ENCODE measurements at regions not wholly inside any gene's neighbourhood (a gene's known extent, or its start where the extent isn't known, plus 50 kb on each side); places are given as distances from the start of the nearest gene placed in this dataset.

DNA sequence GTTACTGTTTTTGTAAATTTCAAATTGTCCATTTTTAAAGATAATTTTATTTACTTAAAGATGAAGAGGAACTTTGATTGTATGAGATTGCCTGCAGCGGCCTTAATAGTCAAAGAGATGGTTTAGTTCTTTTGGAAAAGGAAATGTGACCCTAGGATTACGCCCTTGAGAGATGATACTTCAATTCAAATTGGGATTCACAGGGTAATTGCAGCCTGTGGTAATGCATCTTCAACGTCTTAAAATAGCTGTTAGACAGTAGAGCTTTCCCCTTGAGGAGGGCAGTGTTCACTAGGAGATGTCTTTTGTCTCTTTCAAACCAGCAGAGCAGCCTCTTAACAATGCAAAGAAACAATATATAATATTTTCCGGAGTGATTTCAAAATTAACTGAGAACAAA, 127.1 kb downstream of the TAF11L14 start:
- Histone ChIP-seq H3K36me3 (no peaks in the 10 kb centered on the region), H3K9me3 (no peaks in the 10 kb centered on the region), H3K4me3 (no peak overlapping the region), H3K27ac (no peak overlapping the region), H3K4me1 (no peaks in the 10 kb centered on the region), H3K27me3 (no peaks in the 10 kb centered on the region)
- intact Hi-C loops (cut with DNase I): no loop called here
- TF ChIP-seq CTCF (IDR thresholded peaks at IDR 0.05): no peak
- DNase-seq (ENCODE audit: low spot score in 2 of 2): no peak

GRCh38 chr5:17763301-17763700, 129.0 kb downstream of the TAF11L14 start:
- intact Hi-C loops (cut with DNase I): no loop called here
- Histone ChIP-seq H3K9me3 (no peaks in the 10 kb centered on the region), H3K4me3 (no peak overlapping the region), H3K27me3 (no peaks in the 10 kb centered on the region), H3K36me3 (no peaks in the 10 kb centered on the region), H3K27ac (no peak overlapping the region), H3K4me1 (no peaks in the 10 kb centered on the region)
- TF ChIP-seq CTCF (IDR thresholded peaks at IDR 0.05): no peak
- no peak for DNase-seq (ENCODE audit: low spot score in 2 of 2)

DNA sequence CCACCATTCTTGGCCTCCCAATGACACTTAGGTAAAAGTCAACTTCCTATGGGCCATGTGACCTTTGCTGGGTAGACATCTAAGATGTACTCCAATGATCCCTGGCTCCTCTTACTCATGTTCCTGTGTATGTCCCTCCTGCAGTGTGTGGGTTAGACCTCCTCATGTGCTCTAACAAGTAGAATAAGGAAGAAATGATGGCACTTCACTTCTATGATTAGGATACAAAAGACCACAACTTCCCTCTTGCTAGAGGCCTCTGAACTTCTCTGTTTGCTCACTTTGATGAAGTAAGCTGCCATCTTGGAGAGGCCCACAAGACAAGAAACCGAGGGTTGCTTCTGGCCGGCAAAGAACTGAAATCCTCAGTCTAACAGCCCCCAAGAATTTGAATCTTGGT, 131.8 kb downstream of the TAF11L14 start:
- H3K4me3 ChIP-seq: no peak overlapping the region
- no peak for TF ChIP-seq CTCF (IDR thresholded peaks at IDR 0.05)
- no peak overlapping the region for H3K27ac ChIP-seq
- no peaks in the 10 kb centered on the region for H3K4me1 ChIP-seq
- no peaks in the 10 kb centered on the region for H3K9me3 ChIP-seq
- intact Hi-C loops (cut with DNase I): no loop called here
- no peak for DNase-seq (ENCODE audit: low spot score in 2 of 2)
- no peaks in the 10 kb centered on the region for H3K36me3 ChIP-seq
- no peaks in the 10 kb centered on the region for H3K27me3 ChIP-seq

GRCh38 chr5:17769277-17769676, 135.0 kb downstream of the TAF11L14 start:
- Histone ChIP-seq H3K4me1 (no peaks in the 10 kb centered on the region), H3K9me3 (no peaks in the 10 kb centered on the region), H3K36me3 (no peaks in the 10 kb centered on the region), H3K27ac (no peak overlapping the region), H3K4me3 (no peak overlapping the region), H3K27me3 (no peaks in the 10 kb centered on the region)
- intact Hi-C loops (cut with DNase I): no loop called here
- no peak for DNase-seq (ENCODE audit: low spot score in 2 of 2)
- TF ChIP-seq CTCF (IDR thresholded peaks at IDR 0.05): no peak

DNA sequence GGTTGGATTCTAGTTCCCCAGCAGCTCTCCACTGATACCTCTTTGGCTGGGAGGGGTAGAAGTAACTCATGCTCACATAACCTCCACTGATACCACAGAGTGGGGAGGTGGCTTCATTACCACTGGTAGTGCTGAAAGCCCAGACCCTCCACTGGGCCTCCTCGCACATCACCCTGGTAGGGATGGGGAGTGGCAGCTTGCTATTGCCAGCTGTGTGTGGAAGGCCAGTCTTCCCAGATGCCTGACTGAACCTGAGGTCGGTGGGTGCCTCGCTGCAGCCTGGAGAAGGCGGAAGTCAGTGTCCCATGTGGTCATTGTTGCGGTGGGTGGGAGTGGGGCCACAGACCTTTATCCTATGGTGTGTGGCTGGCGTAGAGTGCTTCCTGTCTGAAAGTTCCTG, 138.0 kb downstream of the TAF11L14 start:
- TF ChIP-seq CTCF (IDR thresholded peaks at IDR 0.05): no peak
- Histone ChIP-seq H3K27ac (no peak overlapping the region), H3K9me3 (no peaks in the 10 kb centered on the region), H3K36me3 (no peaks in the 10 kb centered on the region), H3K4me1 (no peaks in the 10 kb centered on the region), H3K27me3 (no peaks in the 10 kb centered on the region), H3K4me3 (no peak overlapping the region)
- intact Hi-C loops (cut with DNase I): no loop called here
- DNase-seq (ENCODE audit: low spot score in 2 of 2): no peak

- Histone ChIP-seq H3K27ac (no peak overlapping the region), H3K36me3 (no peaks in the 10 kb centered on the region), H3K9me3 (no peaks in the 10 kb centered on the region), H3K4me3 (no peak overlapping the region), H3K27me3 (no peaks in the 10 kb centered on the region), H3K4me1 (no peaks in the 10 kb centered on the region)
- TF ChIP-seq CTCF (IDR thresholded peaks at IDR 0.05): no peak
- intact Hi-C loops (cut with DNase I): no loop called here
- no peak for DNase-seq (ENCODE audit: low spot score in 2 of 2)
Measured at GRCh38 chr5:17785774-17786173, 151.5 kb downstream of the TAF11L14 start.
